Stomach (tissue), 8 donors: ENCODE measurements at regions not wholly inside any gene's neighbourhood (a gene's known extent, or its start where the extent isn't known, plus 50 kb on each side); places are given as distances from the start of the nearest gene placed in this dataset.
A peak's percentile ranks its signal among the peaks of the same experiment; 100 is the strongest.

Experiments
- DNase-seq, 2 donors: peaks; one replicate each; pipeline versions ENCODE4 v3.0.0 to v3.0.0-alpha.2; 2013 to 2019
- H3K27ac ChIP-seq, 5 donors: fragments of 200-600 bp in 4 of 5; sonication (generic) in 4 of 5; one replicate each; pipeline ENCODE4 v1.5.1; 2013 to 2019; ENCODE audit warnings: mild to moderate bottlenecking in 1 of 5, moderate library complexity in 1 of 5
- H3K27me3 ChIP-seq, 3 donors: fragments of 200-600 bp; sonication (generic); one replicate each; pipeline ENCODE4 v1.5.1; 2017 to 2019; ENCODE audit warnings: mixed run types in 1 of 3
- H3K36me3 ChIP-seq, 4 donors: fragments of 200-600 bp; sonication (generic); 1 replicate in 3 of 4; 2 replicates in 1 of 4; pipeline ENCODE4 v1.5.1; 2016 to 2019
- H3K4me1 ChIP-seq, 4 donors: fragments of 200-600 bp; sonication (generic); one replicate each; pipeline ENCODE4 v1.5.1; 2016 to 2019
- H3K4me3 ChIP-seq, 4 donors: fragments of 200-600 bp; sonication (generic) in 3 of 4; one replicate each; pipeline ENCODE4 v1.5.1; 2016 to 2019; ENCODE audit warnings: mild to moderate bottlenecking in 1 of 4
- H3K9me3 ChIP-seq, 4 donors: fragments of 200-600 bp; sonication (generic); one replicate each; pipeline ENCODE4 v1.5.1; 2016 to 2019
- EP300 ChIP-seq: sonication (generic); formaldehyde crosslinking; IDR thresholded peaks from one replicate; pipeline ENCODE4 v1.6.1; 2017; ENCODE audit warnings: antibody characterized with exemption
- POLR2A ChIP-seq, 4 donors: fragments of 450-650 bp; IDR thresholded peaks; one replicate each; pipeline ENCODE4 v1.6.1; 2016; ENCODE audit warnings: antibody characterized with exemption in 4 of 4, control low read depth in 2 of 4, mild to moderate bottlenecking in 1 of 4, moderate library complexity in 1 of 4
- POLR2AphosphoS5 ChIP-seq, 3 donors: sonication (generic); formaldehyde crosslinking; IDR thresholded peaks; one replicate each; pipeline ENCODE4 v1.6.1; 2016; ENCODE audit warnings: antibody characterized with exemption in 3 of 3
- WGBS, 5 donors: extraction: QIAGEN DNeasy Blood & Tissue Kit in 3 of 5; methylation state at CpG; one replicate each; pipeline versions ENCODE4 v1.1.5 to v1.1.7; 2013 to 2018; 5-methylcytosine and 5-hydroxymethylcytosine counted together
- intact Hi-C: fragments of 100-400 bp; cut with DNase I; formaldehyde crosslinking; loops from one replicate; pipeline ENCODE4 v1.15.1; 2023; ENCODE audit warnings: low total_unique reads
- TF ChIP-seq, protein P1 (sequence below), 7 experiments: fragments of 450-650 bp in 4 of 7; fragments of 200-600 bp in 3 of 7; sonication (generic) in 3 of 7; IDR thresholded peaks; one replicate each; pipeline ENCODE4 v1.5.1; 2016 to 2019; ENCODE audit warnings: antibody characterized with exemption in 7 of 7, control low read depth in 2 of 7, mild to moderate bottlenecking in 1 of 7
- donor health status: healthy with polysubstance abuse.
- donor health status: Bipolar disorder and iron deficiency.
- donor health status: healthy.

DNA sequence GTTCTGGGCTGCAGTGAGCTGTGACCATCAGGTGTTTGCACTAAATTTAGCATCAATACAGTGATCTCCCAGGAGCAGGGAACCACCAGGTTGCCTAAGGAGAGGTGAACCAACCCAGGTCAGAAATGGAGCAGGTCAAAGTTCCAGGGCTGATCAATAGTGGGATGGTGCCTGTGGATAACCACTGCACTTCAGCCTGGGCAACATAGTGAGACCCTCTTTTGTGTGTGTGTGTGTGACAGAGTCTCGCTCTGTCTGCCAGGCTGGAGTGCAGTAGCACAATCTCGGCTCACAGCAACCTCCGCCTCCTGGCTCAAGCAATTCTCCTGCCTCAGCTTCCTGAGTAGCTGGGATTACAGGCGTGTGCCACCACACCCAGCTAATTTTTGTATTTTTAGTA is 163.7 kb upstream of the SERTAD2 start:
- Histone ChIP-seq H3K27ac (no peak overlapping the region), H3K36me3 (no peaks in the 10 kb centered on the region), H3K27me3 (no peaks in the 10 kb centered on the region), H3K9me3 (no peaks in the 10 kb centered on the region), H3K4me3 (no peak overlapping the region), H3K4me1 (peaks cover 0 to 11% (median 0%) of the 10 kb centered on the region in 4 donors)
- WGBS, 5 donors = 94 to 97% (median 96%) methylated on average over 4 of the region's 4 CpGs
- DNase-seq = no peak
- intact Hi-C loops = no loop called here
- no peak for TF ChIP-seq POLR2A (IDR thresholded peaks at IDR 0.05)
- no peak for TF ChIP-seq EP300
- TF ChIP-seq, protein P1, sequence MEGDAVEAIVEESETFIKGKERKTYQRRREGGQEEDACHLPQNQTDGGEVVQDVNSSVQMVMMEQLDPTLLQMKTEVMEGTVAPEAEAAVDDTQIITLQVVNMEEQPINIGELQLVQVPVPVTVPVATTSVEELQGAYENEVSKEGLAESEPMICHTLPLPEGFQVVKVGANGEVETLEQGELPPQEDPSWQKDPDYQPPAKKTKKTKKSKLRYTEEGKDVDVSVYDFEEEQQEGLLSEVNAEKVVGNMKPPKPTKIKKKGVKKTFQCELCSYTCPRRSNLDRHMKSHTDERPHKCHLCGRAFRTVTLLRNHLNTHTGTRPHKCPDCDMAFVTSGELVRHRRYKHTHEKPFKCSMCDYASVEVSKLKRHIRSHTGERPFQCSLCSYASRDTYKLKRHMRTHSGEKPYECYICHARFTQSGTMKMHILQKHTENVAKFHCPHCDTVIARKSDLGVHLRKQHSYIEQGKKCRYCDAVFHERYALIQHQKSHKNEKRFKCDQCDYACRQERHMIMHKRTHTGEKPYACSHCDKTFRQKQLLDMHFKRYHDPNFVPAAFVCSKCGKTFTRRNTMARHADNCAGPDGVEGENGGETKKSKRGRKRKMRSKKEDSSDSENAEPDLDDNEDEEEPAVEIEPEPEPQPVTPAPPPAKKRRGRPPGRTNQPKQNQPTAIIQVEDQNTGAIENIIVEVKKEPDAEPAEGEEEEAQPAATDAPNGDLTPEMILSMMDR (IDR thresholded peaks at IDR 0.05) = no peak
- no peak for TF ChIP-seq POLR2AphosphoS5 (IDR thresholded peaks at IDR 0.05)

GRCh38 chr2:64818664-64819060 is 164.9 kb upstream of the SERTAD2 start:
- intact Hi-C loops = no loop called here
- no peak for DNase-seq
- Histone ChIP-seq H3K27ac (no peak overlapping the region), H3K9me3 (no peaks in the 10 kb centered on the region), H3K36me3 (no peaks in the 10 kb centered on the region), H3K27me3 (no peaks in the 10 kb centered on the region), H3K4me3 (no peak overlapping the region), H3K4me1 (peaks cover 0 to 10% (median 0%) of the 10 kb centered on the region in 4 donors)
- 36 to 54% (median 42%) methylated on average over 4 of the region's 4 CpGs for WGBS, 5 donors
- TF ChIP-seq POLR2A (IDR thresholded peaks at IDR 0.05) (no peak), EP300 (no peak), POLR2AphosphoS5 (IDR thresholded peaks at IDR 0.05) (no peak)
- TF ChIP-seq, protein P1 (IDR thresholded peaks at IDR 0.05) = no peak

DNA sequence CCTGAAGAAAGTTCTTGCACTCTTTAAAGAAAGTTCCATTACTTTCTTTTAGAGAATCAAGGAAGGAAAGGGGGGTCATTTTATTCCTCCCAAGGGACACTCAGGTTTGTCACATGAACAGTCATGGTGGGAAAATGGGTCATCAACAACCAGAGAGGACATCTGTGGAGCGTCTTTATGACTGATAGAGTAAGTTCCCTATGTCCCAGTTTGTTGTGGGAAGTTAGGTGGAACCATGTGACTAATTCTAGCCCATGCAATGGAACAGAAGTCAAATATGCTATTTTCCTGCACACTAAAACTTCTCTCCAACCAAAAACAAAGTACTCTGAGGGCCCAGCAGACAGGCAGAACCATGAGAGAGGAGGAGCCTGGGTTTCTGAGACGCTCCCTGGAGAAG is 165.6 kb upstream of the SERTAD2 start:
- H3K4me1 ChIP-seq = peaks cover 0 to 6% (median 0%) of the 10 kb centered on the region in 4 donors
- TF ChIP-seq EP300 (no peak), POLR2A (IDR thresholded peaks at IDR 0.05) (no peak), POLR2AphosphoS5 (IDR thresholded peaks at IDR 0.05) (no peak)
- TF ChIP-seq, protein P1 (IDR thresholded peaks at IDR 0.05) = no peak
- no peaks in the 10 kb centered on the region for H3K36me3 ChIP-seq
- no peaks in the 10 kb centered on the region for H3K27me3 ChIP-seq
- H3K9me3 ChIP-seq = no peaks in the 10 kb centered on the region
- H3K4me3 ChIP-seq = no peak overlapping the region
- intact Hi-C loops = no loop called here
- peak overlapping the region in 3 of 5 donors; percentile 4 to 56 (median 33) for H3K27ac ChIP-seq
- WGBS, 5 donors = 58 to 81% (median 72%) methylated on average over 2 of the region's 2 CpGs
- DNase-seq = no peak

- WGBS, 5 donors = 76 to 88% (median 80%) methylated on average over 11 of the region's 11 CpGs
- H3K36me3 ChIP-seq = no peaks in the 10 kb centered on the region
- TF ChIP-seq EP300 (no peak), POLR2AphosphoS5 (IDR thresholded peaks at IDR 0.05) (no peak), POLR2A (IDR thresholded peaks at IDR 0.05) (no peak)
- TF ChIP-seq, protein P1 (IDR thresholded peaks at IDR 0.05) = no peak
- H3K27ac ChIP-seq = peak overlapping the region in 4 of 5 donors; percentile 4 to 56 (median 36)
- no peak overlapping the region for H3K4me3 ChIP-seq
- no peaks in the 10 kb centered on the region for H3K9me3 ChIP-seq
- no peaks in the 10 kb centered on the region for H3K27me3 ChIP-seq
- intact Hi-C loops = no loop called here
- peaks cover 0 to 6% (median 0%) of the 10 kb centered on the region in 4 donors for H3K4me1 ChIP-seq
- peak in 1 of 2 donors; percentile 30 for DNase-seq
Measured at GRCh38 chr2:64819774-64820688, 166.3 kb upstream of the SERTAD2 start.
